ENCODE measurements at regions not wholly inside any gene's neighbourhood (a gene's known extent, or its start where the extent isn't known, plus 50 kb on each side); places are given as distances from the start of the nearest gene placed in this dataset.

- no peak for DNase-seq
Measured at GRCh38 chr2:172370821-172371455, 56.4 kb upstream of the ITGA6 start.

GRCh38 chr2:172372436-172372835 lies 55.0 kb upstream of the ITGA6 start:
- DNase-seq = no peak

- no peak for DNase-seq
Measured at GRCh38 chr2:172373076-172373475, 54.3 kb upstream of the ITGA6 start.

- DNase-seq = no peak
Measured at GRCh38 chr2:172373766-172374165, 53.6 kb upstream of the ITGA6 start.

GRCh38 chr2:172374318-172375240 lies 52.8 kb upstream of the ITGA6 start:
- no peak for DNase-seq

GRCh38 chr2:172375251-172375650 lies 52.1 kb upstream of the ITGA6 start:
- DNase-seq = no peak

GRCh38 chr2:172376016-172376415 lies 51.4 kb upstream of the ITGA6 start:
- no peak for DNase-seq

GRCh38 chr2:172376505-172377125 lies 50.8 kb upstream of the ITGA6 start:
- DNase-seq = no peak

GRCh38 chr2:172377408-172377807 lies 50.0 kb upstream of the ITGA6 start:
- no peak for DNase-seq
